Posterior cingulate gyrus (tissue), 11 donors: ENCODE measurements at regions not wholly inside any gene's neighbourhood (a gene's known extent, or its start where the extent isn't known, plus 50 kb on each side); places are given as distances from the start of the nearest gene placed in this dataset.

Experiments used
- DNase-seq, 10 donors: peaks; one replicate each; pipeline versions ENCODE4 v3.0.0 to v3.0.0-alpha.2; 2020 to 2021; ENCODE audit warnings: mixed read lengths in 3 of 10
- intact Hi-C: fragments of 100-400 bp; cut with DNase I; formaldehyde crosslinking; loops from one replicate; pipeline ENCODE4 v1.15.1; 2023

DNA sequence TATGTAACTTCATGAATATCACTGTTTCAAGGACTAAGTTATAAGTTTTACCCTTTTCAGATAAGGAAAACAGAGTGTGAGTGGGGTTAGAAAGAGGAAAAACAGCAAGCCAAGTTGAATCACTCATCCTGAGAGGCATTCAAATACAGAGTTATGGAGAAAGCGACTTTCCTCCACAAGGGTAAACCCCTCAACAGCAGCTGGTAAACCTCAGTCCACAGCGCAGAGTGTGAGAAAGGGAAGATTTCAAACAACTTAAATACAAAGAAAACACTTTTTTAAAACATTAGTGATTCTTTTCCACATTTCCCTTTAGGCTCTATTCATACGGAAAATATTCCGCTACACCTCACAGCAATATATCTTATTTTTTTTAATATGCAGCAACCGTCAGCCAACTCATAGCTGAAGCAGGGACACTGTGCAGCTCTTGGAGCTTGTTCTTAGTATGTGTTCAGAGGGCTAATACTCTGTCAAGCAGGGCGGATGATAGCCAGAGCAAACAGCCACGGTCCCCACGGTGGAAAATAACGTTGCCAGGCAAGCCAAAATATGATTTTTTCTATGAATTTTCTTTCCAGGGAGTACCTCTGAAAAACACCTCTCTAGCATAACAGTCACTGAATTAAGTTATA lies 488.9 kb upstream of the FAT1 start:
- no peak for DNase-seq
- intact Hi-C loops: no loop called here

DNA sequence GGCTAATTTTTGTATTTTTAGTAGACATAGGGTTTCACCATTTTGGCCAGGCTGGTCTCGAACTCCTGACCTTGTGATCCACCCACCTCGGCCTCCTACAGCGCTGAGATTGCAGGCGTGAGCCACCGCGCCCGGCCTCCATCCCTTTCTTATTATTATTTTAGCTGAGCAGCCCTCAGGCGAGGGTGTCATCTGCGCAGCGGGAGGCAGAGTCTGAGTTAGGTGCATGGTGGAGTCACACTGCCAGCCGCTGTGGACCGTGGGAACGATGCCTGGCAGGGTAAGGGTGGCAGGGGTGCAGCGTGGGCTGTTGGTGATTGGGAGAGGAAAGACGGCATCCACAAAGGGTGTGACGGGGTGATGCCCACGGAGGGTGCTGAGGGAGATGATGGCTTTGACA lies 491.8 kb upstream of the FAT1 start:
- intact Hi-C loops: no loop called here
- peak in 2 of 10 donors; percentile 70 to 76 for DNase-seq

DNA sequence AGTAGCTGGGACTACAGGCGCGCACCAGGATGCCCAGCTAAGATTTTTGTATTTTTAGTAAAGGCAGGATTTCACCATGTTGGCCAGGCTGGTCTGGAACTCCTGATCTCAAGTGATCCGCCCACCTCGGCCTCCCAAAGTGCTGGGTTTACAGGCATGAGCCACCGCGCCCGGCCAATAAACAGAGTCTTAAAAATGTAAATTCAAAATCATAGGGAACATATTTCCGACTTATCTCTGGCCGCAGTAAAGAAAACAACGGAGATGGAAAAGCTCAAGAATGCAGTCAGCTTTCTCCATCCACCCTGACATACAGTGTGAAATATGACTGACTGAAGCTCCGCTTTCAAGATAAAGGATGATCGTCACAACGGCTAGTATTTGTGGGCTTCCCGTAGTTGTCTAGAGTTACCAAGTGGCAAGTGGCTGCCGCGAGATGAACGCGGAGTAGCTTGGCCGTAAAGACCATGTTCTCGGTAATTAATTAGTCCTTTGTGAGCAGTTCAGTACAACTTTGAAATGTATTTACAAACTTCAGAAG lies 495.1 kb upstream of the FAT1 start:
- intact Hi-C loops: no loop called here
- DNase-seq: no peak

GRCh38 chr4:187224560-187224959 lies 500.9 kb upstream of the FAT1 start:
- DNase-seq: no peak
- intact Hi-C loops: no loop called here

GRCh38 chr4:187227907-187228704 lies 504.4 kb upstream of the FAT1 start:
- intact Hi-C loops: no loop called here
- DNase-seq: peak in 1 of 10 donors; percentile 48

DNA sequence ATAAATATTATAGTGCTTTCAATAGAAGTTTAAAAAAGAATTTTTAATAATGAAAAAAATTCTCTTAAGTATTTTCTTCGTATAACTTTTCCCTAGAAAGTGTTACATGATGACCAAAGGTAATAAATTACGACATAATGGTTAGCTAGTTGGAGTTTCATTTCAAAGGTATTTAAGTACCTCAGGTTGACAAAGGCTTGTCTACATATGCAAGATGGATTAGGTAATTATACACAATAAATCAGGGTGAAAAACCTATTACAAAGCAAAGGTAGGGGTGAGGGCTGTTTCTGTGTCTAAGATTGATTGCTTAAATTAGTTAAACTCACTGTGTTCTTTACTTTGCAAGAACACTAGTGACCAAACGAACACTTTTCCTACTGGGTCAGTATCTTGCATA lies 508.5 kb upstream of the FAT1 start:
- intact Hi-C loops: no loop called here
- DNase-seq: no peak

- intact Hi-C loops: no loop called here
- DNase-seq: no peak
These were observed 509.1 kb upstream of the FAT1 start for GRCh38 chr4:187232796-187233195.

GRCh38 chr4:187235456-187236170 lies 512.0 kb upstream of the FAT1 start:
- intact Hi-C loops: no loop called here
- peak; percentile 12 to 90 (median 40) for DNase-seq

- no peak for DNase-seq
- intact Hi-C loops: no loop called here
These were observed 512.7 kb upstream of the FAT1 start for GRCh38 chr4:187236209-187236890.

GRCh38 chr4:187238646-187239045 lies 515.0 kb upstream of the FAT1 start:
- no peak for DNase-seq
- intact Hi-C loops: no loop called here

DNA sequence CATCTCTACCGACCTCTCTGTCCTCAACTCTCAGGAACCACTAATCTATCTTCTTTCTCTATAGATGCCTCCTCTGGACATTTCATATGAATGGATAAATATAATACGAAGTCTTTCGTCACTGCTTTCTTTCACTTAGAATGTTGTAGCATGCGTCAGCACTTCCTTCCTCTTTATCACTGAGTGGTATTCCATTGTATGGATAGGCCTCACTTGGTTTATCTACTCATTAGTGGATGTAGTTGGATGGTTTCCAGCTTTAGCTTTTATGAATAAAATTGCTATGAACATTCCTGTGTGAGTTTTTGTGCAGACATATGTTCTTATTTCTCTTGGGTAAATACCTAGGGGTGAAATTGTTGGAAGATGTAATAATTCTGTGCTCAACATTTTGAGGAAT lies 528.2 kb upstream of the FAT1 start:
- DNase-seq: no peak
- intact Hi-C loops: no loop called here

DNA sequence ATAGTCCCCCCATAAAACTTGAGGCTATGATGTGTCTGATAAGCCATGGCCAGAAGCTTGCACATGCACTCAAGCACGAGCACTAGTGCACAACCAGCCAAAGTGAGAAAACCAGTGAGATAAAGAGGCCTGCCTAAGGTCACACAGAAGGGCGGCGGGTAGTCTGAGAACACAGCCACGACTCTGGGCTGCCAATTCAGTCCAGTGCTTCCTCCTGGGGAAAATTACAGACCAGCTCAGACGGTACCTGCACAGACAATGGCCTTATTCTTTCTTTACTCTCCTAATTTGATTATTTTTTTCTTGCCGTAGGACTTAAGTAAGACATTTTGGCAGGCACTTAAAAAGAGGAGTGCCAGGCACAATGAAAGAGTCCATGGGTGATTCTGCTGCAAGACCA lies 533.2 kb upstream of the FAT1 start:
- no peak for DNase-seq

DNA sequence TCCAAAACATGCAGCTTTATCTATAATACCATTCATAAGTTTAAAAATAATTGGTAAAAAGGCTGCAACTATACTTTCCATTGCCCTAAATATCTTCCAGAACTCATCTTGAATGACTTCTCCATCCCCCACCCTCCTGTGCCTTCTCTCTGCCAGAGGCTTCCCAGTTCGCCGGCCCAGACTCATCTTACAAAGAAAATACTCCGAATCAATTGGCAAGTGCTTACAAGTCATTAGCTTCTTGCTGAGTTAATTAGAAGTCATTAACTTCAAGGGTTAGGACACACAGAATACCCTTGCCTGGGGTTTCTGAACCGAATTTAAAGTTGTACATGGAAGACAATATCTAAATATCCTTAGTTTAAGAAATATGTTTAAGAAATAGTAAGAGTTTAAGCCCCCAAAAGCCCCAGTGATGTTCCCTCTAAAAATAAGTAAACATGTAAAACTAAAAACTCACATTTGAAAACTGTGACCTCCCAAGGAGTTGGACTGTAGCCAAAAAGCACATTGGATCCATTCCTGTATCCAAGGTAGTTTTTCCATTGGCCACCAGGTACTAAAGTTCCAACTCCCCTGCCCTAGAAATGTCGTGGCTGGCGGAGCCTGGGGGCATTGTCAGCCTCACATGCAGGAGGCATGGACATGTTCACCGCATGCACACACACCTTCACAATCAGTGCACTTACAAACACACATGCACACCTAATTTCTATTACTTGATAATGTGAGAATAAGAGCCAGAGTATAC lies 535.2 kb upstream of the FAT1 start:
- intact Hi-C loops: no loop called here
- peak in 1 of 10 donors; percentile 73 for DNase-seq

More for the DNA sequence above, 533.2 kb upstream of the FAT1 start:
- intact Hi-C loops: no loop called here

DNA sequence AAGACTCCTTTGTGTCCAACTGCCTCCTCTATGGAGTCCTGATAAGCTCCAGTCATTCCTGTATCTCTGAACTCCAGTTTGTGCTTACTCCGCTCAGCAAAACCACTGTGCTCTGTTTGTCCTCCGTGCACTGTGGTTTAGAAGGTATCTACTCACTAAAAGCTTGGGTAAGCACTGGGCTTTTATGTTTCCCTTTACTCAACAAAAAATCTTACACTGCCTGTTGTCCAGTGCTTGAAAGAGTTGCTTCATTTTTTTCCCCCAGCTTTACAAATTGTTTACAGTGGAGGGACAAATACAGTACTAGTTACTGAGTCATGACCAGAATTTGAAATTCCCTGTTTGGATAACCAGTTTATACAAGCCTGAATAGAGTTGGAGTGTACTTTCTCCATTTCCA lies 545.3 kb upstream of the FAT1 start:
- intact Hi-C loops: no loop called here
- no peak for DNase-seq

- intact Hi-C loops: no loop called here
- DNase-seq: no peak
These were observed 546.5 kb upstream of the FAT1 start for GRCh38 chr4:187270154-187270553.

GRCh38 chr4:187271848-187272247 lies 548.2 kb upstream of the FAT1 start:
- intact Hi-C loops: no loop called here
- peak in 1 of 10 donors; percentile 21 for DNase-seq

GRCh38 chr4:187274153-187274552 lies 550.5 kb upstream of the FAT1 start:
- no peak for DNase-seq
- intact Hi-C loops: no loop called here

- DNase-seq: no peak
These were observed 553.2 kb upstream of the FAT1 start for GRCh38 chr4:187276736-187277408.

GRCh38 chr4:187283201-187283955 lies 559.7 kb upstream of the FAT1 start:
- no peak for DNase-seq
- intact Hi-C loops: no loop called here

More at GRCh38 chr4:187276736-187277408, 553.2 kb upstream of the FAT1 start:
- intact Hi-C loops: no loop called here
